Heart right ventricle (tissue), 16 donors: ENCODE measurements at regions not wholly inside any gene's neighbourhood (a gene's known extent, or its start where the extent isn't known, plus 50 kb on each side); places are given as distances from the start of the nearest gene placed in this dataset.

ENCODE experiments used
- ATAC-seq, 8 donors: fragments of 200-7000 bp; cut with Tn5 transposase; one replicate each; pipeline ENCODE4 v1.9.1; 2020; ENCODE audit warnings: mild to moderate bottlenecking in 8 of 8, moderate library complexity in 8 of 8, moderate number of reproducible peaks in 1 of 8
- DNase-seq, 2 donors: peaks; one replicate each; pipeline ENCODE4 v3.0.0-alpha.2; 2020
- H3K27ac ChIP-seq, 10 donors: fragments of 200-600 bp; sonication (generic) in 2 of 10; one replicate each; pipeline versions ENCODE4 v1.5.0 to v1.8.0; 2020 to 2022; ENCODE audit warnings: mild to moderate bottlenecking in 3 of 10
- H3K27me3 ChIP-seq, 7 donors: fragments of 200-600 bp; one replicate each; pipeline ENCODE4 v1.8.0; 2021 to 2022; ENCODE audit warnings: mild to moderate bottlenecking in 2 of 7
- H3K36me3 ChIP-seq, 9 donors: fragments of 200-600 bp; sonication (generic) in 1 of 9; one replicate each; pipeline versions ENCODE4 v1.5.0 to v1.8.0; 2020 to 2022; ENCODE audit warnings: mild to moderate bottlenecking in 2 of 9
- H3K4me1 ChIP-seq, 9 donors: fragments of 200-600 bp; sonication (generic) in 1 of 9; one replicate each; pipeline versions ENCODE4 v1.5.0 to v1.8.0; 2020 to 2022; ENCODE audit warnings: mild to moderate bottlenecking in 4 of 9
- H3K4me3 ChIP-seq, 10 donors: fragments of 200-600 bp; sonication (generic) in 2 of 10; one replicate each; pipeline versions ENCODE4 v1.5.0 to v1.8.0; 2020 to 2022; ENCODE audit warnings: mild to moderate bottlenecking in 7 of 10, moderate library complexity in 2 of 10
- H3K9me3 ChIP-seq, 11 donors: fragments of 200-600 bp in 10 of 11; sonication (generic) in 2 of 11; one replicate each; pipeline versions ENCODE4 v1.5.0 to v1.8.0; 2013 to 2022; ENCODE audit warnings: mild to moderate bottlenecking in 2 of 11, control low read depth in 1 of 11, moderate library complexity in 1 of 11
- CTCF ChIP-seq, 9 donors: fragments of 200-600 bp; sonication (generic) in 2 of 9; IDR thresholded peaks; one replicate each; pipeline versions ENCODE4 v1.5.0 to v1.8.0; 2021 to 2022; ENCODE audit warnings: antibody characterized with exemption in 9 of 9, mild to moderate bottlenecking in 5 of 9, moderate library complexity in 1 of 9
- WGBS, 2 donors: extraction: QIAGEN DNeasy Blood & Tissue Kit; methylation state at CpG; one replicate each; pipeline ENCODE4 v1.1.7; 2013; ENCODE audit warnings: inconsistent platforms in 1 of 2; 5-methylcytosine and 5-hydroxymethylcytosine counted together
- intact Hi-C, 10 donors: fragments of 100-400 bp; cut with DNase I; formaldehyde crosslinking; loops; one replicate each; pipeline versions ENCODE4 v1.11.1 to v1.14.2; 2022
- donor health status: Arrhythmogenic right ventricular cardiomyopathy.
- donor health status: ischemic (EF 13 %, LVEDD 7.1; RV severe dilation, severe dysfunction).
- donor health status: healthy with polysubstance abuse.
- donor health status: DM: no; HTN: yes; CAD: no.
- donor health status: DM: no; HTN: no; CAD: no.
- donor health status: ischemic (EF 25% LVEDD 6.9; RV normal size, moderate dysfunction).
- donor health status: ischemic (EF 25% LVEDD 5.7; RV mildly dilated, moderate dysfunction).
- donor health status: healthy.
- donor health status: DM: yes; HTN: yes; CAD: no.
- donor health status: Ischemic cardiomyopathy.
- donor health status: ischemic (EF 35%, LVEDD 5.7; RV mildly dilated, moderate dysfunction).
- donor health status: nonischemic (EF 11% LVEDD 7.7; RV severe dilation, severe dysfunction).
- donor health status: DM: yes; HTN: yes; CAD: no.
- donor health status: PGD.
- donor health status: ischemic (EF 29% LVEDD 5.4; RV normal size, mild dysfunction).
- donor health status: nonischemic (EF 23%, LVEDD 6.1; RV moderate dilation, normal function).

GRCh38 chr1:60153961-60154360 lies 80.4 kb upstream of the C1orf87 start:
- 75 to 80% methylated on average over 2 of the region's 2 CpGs for WGBS, 2 donors
- ATAC-seq (no peak), DNase-seq (no peak)
- no peak for TF ChIP-seq CTCF (IDR thresholded peaks at IDR 0.05)
- no peaks in the 10 kb centered on the region for H3K9me3 ChIP-seq
- intact Hi-C loops: loop anchor here in 2 of 10 donors (10.0 kb wide), 2 partner anchors 891 to 1701 kb away; no protein-coding TSS in a partner anchor
- no peaks in the 10 kb centered on the region for H3K27me3 ChIP-seq
- no peak overlapping the region for H3K4me3 ChIP-seq
- no peaks in the 10 kb centered on the region for H3K36me3 ChIP-seq
- no peak overlapping the region for H3K27ac ChIP-seq
- peaks cover 0 to 7% (median 0%) of the 10 kb centered on the region in 9 donors for H3K4me1 ChIP-seq

GRCh38 chr1:60152891-60153290 lies 79.3 kb upstream of the C1orf87 start:
- intact Hi-C loops: loop anchor here in 2 of 10 donors (10.0 kb wide), 2 partner anchors 892 to 1702 kb away; no protein-coding TSS in a partner anchor
- no peak overlapping the region for H3K4me3 ChIP-seq
- H3K9me3 ChIP-seq: no peaks in the 10 kb centered on the region
- DNase-seq: no peak
- whole genome bisulfite sequencing, 2 donors: 88 to 91% methylated on average over 2 of the region's 2 CpGs
- H3K27ac ChIP-seq: no peak overlapping the region
- H3K36me3 ChIP-seq: no peaks in the 10 kb centered on the region
- no peak for ATAC-seq
- H3K27me3 ChIP-seq: no peaks in the 10 kb centered on the region
- H3K4me1 ChIP-seq: peaks cover 0 to 8% (median 0%) of the 10 kb centered on the region in 9 donors
- no peak for TF ChIP-seq CTCF (IDR thresholded peaks at IDR 0.05)

GRCh38 chr1:60151311-60151710 lies 77.7 kb upstream of the C1orf87 start:
- intact Hi-C loops: loop anchor here in 2 of 10 donors (10.0 kb wide), 2 partner anchors 893 to 1703 kb away; no protein-coding TSS in a partner anchor
- Histone ChIP-seq H3K27ac (no peak overlapping the region), H3K36me3 (no peaks in the 10 kb centered on the region), H3K27me3 (peaks cover 0 to 3% (median 0%) of the 10 kb centered on the region in 7 donors), H3K9me3 (no peaks in the 10 kb centered on the region), H3K4me1 (peaks cover 0 to 8% (median 0%) of the 10 kb centered on the region in 9 donors), H3K4me3 (no peak overlapping the region)
- no peak for TF ChIP-seq CTCF (IDR thresholded peaks at IDR 0.05)
- WGBS, 2 donors: 48 to 56% methylated on average over 3 of the region's 3 CpGs
- ATAC-seq (no peak), DNase-seq (no peak)

GRCh38 chr1:60149251-60149650 lies 75.7 kb upstream of the C1orf87 start:
- H3K27me3 ChIP-seq: peaks cover 0 to 3% (median 0%) of the 10 kb centered on the region in 7 donors
- 35 to 38% methylated on average over 2 of the region's 2 CpGs for WGBS, 2 donors
- H3K4me3 ChIP-seq: no peak overlapping the region
- H3K36me3 ChIP-seq: no peaks in the 10 kb centered on the region
- intact Hi-C loops: loop anchor here in 1 of 10 donors (10.0 kb wide), 1 partner anchor 164 kb away; no protein-coding TSS in a partner anchor
- DNase-seq: peak; percentile 53 to 71
- no peak overlapping the region for H3K27ac ChIP-seq
- ATAC-seq: peak; percentile 74 to 99 (median 92)
- TF ChIP-seq CTCF (IDR thresholded peaks at IDR 0.05): no peak
- no peaks in the 10 kb centered on the region for H3K9me3 ChIP-seq
- H3K4me1 ChIP-seq: peaks cover 0 to 8% (median 0%) of the 10 kb centered on the region in 9 donors
